ENCODE measurements at regions not wholly inside any gene's neighbourhood (a gene's known extent, or its start where the extent isn't known, plus 50 kb on each side); places are given as distances from the start of the nearest gene placed in this dataset.

- no CpG with 5 or more reads among the region's 2 CpGs for WGBS (ENCODE audit: insufficient coverage, insufficient read length)
- no peak for DNase-seq (ENCODE audit: low read depth, low spot score)
- H3K36me3 ChIP-seq (ENCODE audit: control insufficient read depth, insufficient read depth, low read length) = no peaks in the 10 kb centered on the region
- no peak overlapping the region for H3K4me3 ChIP-seq (ENCODE audit: low read length)
- H3K4me1 ChIP-seq (ENCODE audit: control insufficient read depth, insufficient read depth, low read length) = no peaks in the 10 kb centered on the region
- H3K27me3 ChIP-seq (ENCODE audit: control insufficient read depth, insufficient read depth, low read length) = no peaks in the 10 kb centered on the region
- H3K9me3 ChIP-seq (ENCODE audit: control insufficient read depth, insufficient read depth, low read length) = no peaks in the 10 kb centered on the region
- H3K27ac ChIP-seq (ENCODE audit: low read length) = no peak overlapping the region
Measured at GRCh38 chr2:106041150-106041549, 153.0 kb downstream of the UXS1 start.

DNA sequence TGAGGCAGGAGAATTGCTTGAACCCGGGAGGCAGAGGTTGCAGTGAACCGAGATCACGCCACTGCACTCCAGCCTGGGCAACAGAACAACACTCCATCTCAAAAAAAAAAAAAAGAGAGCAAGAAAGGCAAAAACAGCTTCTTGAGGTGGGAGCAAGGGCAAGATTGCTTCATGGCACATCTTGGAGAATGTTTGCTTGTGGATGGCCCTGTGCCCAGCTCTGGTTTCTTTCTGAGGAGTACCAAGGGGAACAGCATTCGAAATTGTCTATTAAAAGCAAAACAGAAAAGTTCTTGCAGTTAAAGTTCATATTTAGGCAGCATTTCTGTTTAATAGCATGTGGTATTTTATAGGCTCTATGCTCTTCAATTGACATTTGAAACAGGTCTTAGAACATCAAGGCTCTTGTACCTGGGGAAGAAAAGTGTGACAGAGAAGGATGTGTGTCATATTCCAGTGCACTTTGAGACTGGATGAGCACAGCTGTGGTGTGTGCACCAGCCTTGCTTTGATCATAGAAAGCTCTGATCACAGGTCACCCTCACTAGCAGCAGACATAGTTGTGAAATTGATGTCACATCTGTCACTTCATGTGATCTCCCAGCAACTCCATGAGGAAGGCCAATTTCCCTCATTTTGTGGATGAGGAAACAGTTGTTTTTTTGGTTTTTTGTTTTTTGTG, 154.3 kb downstream of the UXS1 start:
- Histone ChIP-seq H3K36me3 (ENCODE audit: control insufficient read depth, insufficient read depth, low read length) (no peaks in the 10 kb centered on the region), H3K9me3 (ENCODE audit: control insufficient read depth, insufficient read depth, low read length) (no peaks in the 10 kb centered on the region), H3K4me3 (ENCODE audit: low read length) (no peak overlapping the region), H3K27me3 (ENCODE audit: control insufficient read depth, insufficient read depth, low read length) (no peaks in the 10 kb centered on the region), H3K27ac (ENCODE audit: low read length) (no peak overlapping the region), H3K4me1 (ENCODE audit: control insufficient read depth, insufficient read depth, low read length) (no peaks in the 10 kb centered on the region)
- no CpG with 5 or more reads among the region's 4 CpGs for WGBS (ENCODE audit: insufficient coverage, insufficient read length)
- DNase-seq (ENCODE audit: low read depth, low spot score) = no peak

DNA sequence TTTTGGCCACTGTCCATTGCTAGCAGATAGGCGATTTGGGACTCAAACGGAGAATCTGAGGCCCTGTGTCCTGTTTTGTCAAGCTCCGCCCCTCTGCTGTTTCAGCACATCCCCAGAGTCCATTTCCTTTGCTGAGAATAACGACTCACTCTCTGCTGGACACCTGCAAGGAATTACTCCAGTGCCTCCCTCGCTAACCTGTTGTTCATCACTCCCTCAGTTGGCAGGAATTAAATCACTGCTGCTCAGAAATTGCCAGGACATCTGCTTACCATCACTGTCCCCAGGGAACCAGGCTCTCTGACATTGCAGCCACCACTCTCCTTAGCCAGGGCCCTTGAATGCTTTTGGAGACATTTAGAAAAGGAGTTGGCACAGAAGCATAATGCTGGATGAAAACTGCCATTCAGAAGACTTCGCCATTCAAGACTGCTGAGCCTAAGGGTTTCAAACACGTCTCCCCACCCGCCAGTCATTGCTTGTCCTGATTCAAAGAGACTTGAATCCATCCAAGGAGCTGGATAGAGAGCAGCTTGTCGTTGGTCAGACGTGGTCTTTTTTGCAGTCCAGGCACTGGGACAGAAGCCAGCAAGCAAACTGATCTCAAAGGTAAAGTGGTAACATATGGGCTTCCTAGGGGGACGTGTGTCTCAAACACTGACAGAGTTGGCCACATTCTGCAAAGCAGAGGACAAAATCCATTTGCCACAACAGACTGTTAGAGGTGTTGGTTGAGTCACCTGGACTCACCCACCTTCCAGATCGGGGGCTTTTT, 155.3 kb downstream of the UXS1 start:
- DNase-seq (ENCODE audit: low read depth, low spot score) = no peak
- no peak overlapping the region for H3K4me3 ChIP-seq (ENCODE audit: low read length)
- H3K27ac ChIP-seq (ENCODE audit: low read length) = no peak overlapping the region
- no peaks in the 10 kb centered on the region for H3K9me3 ChIP-seq (ENCODE audit: control insufficient read depth, insufficient read depth, low read length)
- no peaks in the 10 kb centered on the region for H3K36me3 ChIP-seq (ENCODE audit: control insufficient read depth, insufficient read depth, low read length)
- H3K4me1 ChIP-seq (ENCODE audit: control insufficient read depth, insufficient read depth, low read length) = no peaks in the 10 kb centered on the region
- no peaks in the 10 kb centered on the region for H3K27me3 ChIP-seq (ENCODE audit: control insufficient read depth, insufficient read depth, low read length)
- no CpG with 5 or more reads among the region's 12 CpGs for WGBS (ENCODE audit: insufficient coverage, insufficient read length)

DNA sequence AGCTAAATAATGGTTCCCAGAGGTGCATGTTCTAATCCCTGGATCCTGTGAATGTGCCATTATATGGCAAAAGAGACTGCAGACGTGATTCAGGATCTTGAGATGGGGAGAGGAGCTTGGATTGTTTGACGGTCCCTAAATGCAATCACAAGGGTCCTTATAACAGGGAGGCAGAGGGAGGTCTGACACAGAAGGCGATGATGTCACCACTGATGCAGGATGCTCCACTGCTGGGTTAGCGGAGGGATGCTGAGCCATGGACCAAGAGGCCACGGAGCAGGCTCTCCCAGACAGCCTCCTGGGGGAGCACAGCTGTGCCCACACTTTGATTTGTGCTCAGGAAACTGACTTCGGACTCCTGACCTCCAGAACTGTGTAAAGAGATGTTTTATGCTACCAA, 156.2 kb downstream of the UXS1 start:
- Histone ChIP-seq H3K27me3 (ENCODE audit: control insufficient read depth, insufficient read depth, low read length) (no peaks in the 10 kb centered on the region), H3K27ac (ENCODE audit: low read length) (no peak overlapping the region), H3K4me1 (ENCODE audit: control insufficient read depth, insufficient read depth, low read length) (no peaks in the 10 kb centered on the region), H3K4me3 (ENCODE audit: low read length) (no peak overlapping the region), H3K9me3 (ENCODE audit: control insufficient read depth, insufficient read depth, low read length) (no peaks in the 10 kb centered on the region), H3K36me3 (ENCODE audit: control insufficient read depth, insufficient read depth, low read length) (no peaks in the 10 kb centered on the region)
- no peak for DNase-seq (ENCODE audit: low read depth, low spot score)
- WGBS (ENCODE audit: insufficient coverage, insufficient read length) = no CpG with 5 or more reads among the region's 6 CpGs

DNA sequence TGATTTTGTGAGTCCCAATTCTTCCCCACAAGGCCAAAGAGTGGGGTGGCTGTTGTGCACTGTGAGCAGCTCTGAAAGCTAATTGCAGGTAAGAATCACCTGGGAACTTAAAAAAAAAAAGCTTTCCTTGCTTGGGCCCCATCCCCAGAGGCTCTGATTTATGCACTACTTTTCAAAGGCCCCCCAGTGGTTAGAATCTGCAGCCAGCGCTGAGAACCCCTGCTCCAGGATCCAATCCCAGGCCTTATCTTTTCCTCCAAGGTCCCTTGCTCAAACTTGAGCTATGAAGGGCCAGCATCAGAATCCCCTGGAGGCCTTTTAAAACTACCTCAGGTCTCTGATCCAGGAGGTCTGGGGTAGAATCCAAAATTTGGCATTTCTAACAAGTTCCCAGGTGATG, 156.8 kb downstream of the UXS1 start:
- Histone ChIP-seq H3K27ac (ENCODE audit: low read length) (no peak overlapping the region), H3K4me1 (ENCODE audit: control insufficient read depth, insufficient read depth, low read length) (no peaks in the 10 kb centered on the region), H3K9me3 (ENCODE audit: control insufficient read depth, insufficient read depth, low read length) (no peaks in the 10 kb centered on the region), H3K27me3 (ENCODE audit: control insufficient read depth, insufficient read depth, low read length) (no peaks in the 10 kb centered on the region), H3K4me3 (ENCODE audit: low read length) (no peak overlapping the region), H3K36me3 (ENCODE audit: control insufficient read depth, insufficient read depth, low read length) (no peaks in the 10 kb centered on the region)
- no peak for DNase-seq (ENCODE audit: low read depth, low spot score)
- WGBS (ENCODE audit: insufficient coverage, insufficient read length) = no CpG with 5 or more reads among the region's 1 CpG

DNA sequence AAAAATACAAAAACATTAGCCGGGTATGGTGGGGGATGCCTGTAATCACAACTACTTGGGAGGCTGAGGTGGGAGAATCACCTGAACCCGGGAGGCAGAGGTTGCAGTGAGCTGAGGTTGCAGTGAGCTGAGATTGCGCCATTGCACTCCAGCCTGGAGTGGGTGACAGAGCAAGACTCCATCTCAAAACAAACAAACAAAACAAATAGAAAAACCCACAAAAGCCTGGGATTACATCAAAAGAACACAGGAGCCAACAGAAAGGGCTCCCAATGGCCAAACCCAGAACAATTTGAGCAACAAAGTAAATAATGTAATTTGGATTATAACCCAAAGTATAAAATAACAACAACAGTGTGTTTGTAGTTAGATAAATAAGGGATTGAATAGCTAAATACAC, 159.8 kb downstream of the UXS1 start:
- H3K4me1 ChIP-seq (ENCODE audit: control insufficient read depth, insufficient read depth, low read length) = no peaks in the 10 kb centered on the region
- no CpG with 5 or more reads among the region's 3 CpGs for WGBS (ENCODE audit: insufficient coverage, insufficient read length)
- H3K9me3 ChIP-seq (ENCODE audit: control insufficient read depth, insufficient read depth, low read length) = no peaks in the 10 kb centered on the region
- H3K27me3 ChIP-seq (ENCODE audit: control insufficient read depth, insufficient read depth, low read length) = no peaks in the 10 kb centered on the region
- H3K4me3 ChIP-seq (ENCODE audit: low read length) = no peak overlapping the region
- H3K36me3 ChIP-seq (ENCODE audit: control insufficient read depth, insufficient read depth, low read length) = no peaks in the 10 kb centered on the region
- no peak overlapping the region for H3K27ac ChIP-seq (ENCODE audit: low read length)
- DNase-seq (ENCODE audit: low read depth, low spot score) = no peak

GRCh38 chr2:106032676-106033075, 161.4 kb downstream of the UXS1 start:
- DNase-seq (ENCODE audit: low read depth, low spot score) = no peak
- Histone ChIP-seq H3K27ac (ENCODE audit: low read length) (no peak overlapping the region), H3K9me3 (ENCODE audit: control insufficient read depth, insufficient read depth, low read length) (no peaks in the 10 kb centered on the region), H3K27me3 (ENCODE audit: control insufficient read depth, insufficient read depth, low read length) (no peaks in the 10 kb centered on the region), H3K36me3 (ENCODE audit: control insufficient read depth, insufficient read depth, low read length) (no peaks in the 10 kb centered on the region), H3K4me1 (ENCODE audit: control insufficient read depth, insufficient read depth, low read length) (no peaks in the 10 kb centered on the region), H3K4me3 (ENCODE audit: low read length) (no peak overlapping the region)
- WGBS (ENCODE audit: insufficient coverage, insufficient read length) = no CpG with 5 or more reads among the region's 4 CpGs

GRCh38 chr2:106030287-106031268, 163.5 kb downstream of the UXS1 start:
- H3K27ac ChIP-seq (ENCODE audit: low read length) = no peak overlapping the region
- H3K9me3 ChIP-seq (ENCODE audit: control insufficient read depth, insufficient read depth, low read length) = no peaks in the 10 kb centered on the region
- DNase-seq (ENCODE audit: low read depth, low spot score) = no peak
- H3K27me3 ChIP-seq (ENCODE audit: control insufficient read depth, insufficient read depth, low read length) = no peaks in the 10 kb centered on the region
- H3K36me3 ChIP-seq (ENCODE audit: control insufficient read depth, insufficient read depth, low read length) = no peaks in the 10 kb centered on the region
- no CpG with 5 or more reads among the region's 14 CpGs for WGBS (ENCODE audit: insufficient coverage, insufficient read length)
- no peak overlapping the region for H3K4me3 ChIP-seq (ENCODE audit: low read length)
- H3K4me1 ChIP-seq (ENCODE audit: control insufficient read depth, insufficient read depth, low read length) = no peaks in the 10 kb centered on the region

DNA sequence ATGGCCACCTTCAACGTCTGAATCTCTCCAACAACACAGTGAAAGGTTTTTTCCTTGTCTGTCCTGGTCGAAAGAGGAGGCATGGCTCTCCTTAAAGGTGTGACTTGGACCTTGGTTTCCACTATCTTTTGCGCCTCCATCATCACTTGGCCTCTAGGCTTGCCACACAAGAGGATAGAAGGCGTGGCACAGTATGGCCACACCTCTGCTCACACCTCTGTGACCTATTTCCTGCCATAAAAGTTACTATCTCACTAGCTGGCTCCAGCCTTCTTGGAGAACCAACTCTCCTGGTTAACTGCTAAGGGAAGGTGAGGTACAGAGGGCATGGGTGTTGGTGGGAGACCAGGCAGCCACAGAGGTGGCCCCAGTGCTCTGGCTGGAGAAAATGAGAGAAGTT, 165.9 kb downstream of the UXS1 start:
- Histone ChIP-seq H3K27ac (ENCODE audit: low read length) (no peak overlapping the region), H3K9me3 (ENCODE audit: control insufficient read depth, insufficient read depth, low read length) (no peaks in the 10 kb centered on the region), H3K36me3 (ENCODE audit: control insufficient read depth, insufficient read depth, low read length) (no peaks in the 10 kb centered on the region), H3K27me3 (ENCODE audit: control insufficient read depth, insufficient read depth, low read length) (no peaks in the 10 kb centered on the region), H3K4me3 (ENCODE audit: low read length) (no peak overlapping the region), H3K4me1 (ENCODE audit: control insufficient read depth, insufficient read depth, low read length) (no peaks in the 10 kb centered on the region; the same call in 1 of the 2 replicates)
- WGBS (ENCODE audit: insufficient coverage, insufficient read length) = no CpG with 5 or more reads among the region's 4 CpGs
- DNase-seq (ENCODE audit: low read depth, low spot score) = no peak
